Neural cell (in vitro differentiated cells): ENCODE measurements at regions not wholly inside any gene's neighbourhood (a gene's known extent, or its start where the extent isn't known, plus 50 kb on each side); places are given as distances from the start of the nearest gene placed in this dataset.

Source experiments
- CTCF ChIP-seq: fragments of 450-650 bp; IDR thresholded peaks from 2 replicates; pipeline ENCODE4 v1.5.1; 2014; ENCODE audit warnings: antibody characterized with exemption, mild to moderate bottlenecking, moderate library complexity; ENCODE audit not compliant: poor library complexity, severe bottlenecking
- EP300 ChIP-seq: fragments of 450-650 bp; conservative IDR thresholded peaks from 2 replicates; pipeline ENCODE4 v1.6.1; 2014; ENCODE audit warnings: antibody characterized with exemption, mild to moderate bottlenecking, moderate library complexity; ENCODE audit not compliant: poor library complexity, severe bottlenecking
- EZH2 ChIP-seq: fragments of 200-600, 300-800 bp; shearing (Covaris generic), sonication (generic); IDR thresholded peaks from 2 replicates; pipeline ENCODE4 v1.6.1; 2014; ENCODE audit warnings: antibody characterized with exemption, low read length, borderline replicate concordance, mild to moderate bottlenecking; ENCODE audit not compliant: insufficient read depth, poor library complexity, severe bottlenecking
- MXI1 ChIP-seq: fragments of 450-650 bp; conservative IDR thresholded peaks from 2 replicates; pipeline ENCODE4 v1.6.1; 2014; ENCODE audit warnings: antibody characterized with exemption, mild to moderate bottlenecking; ENCODE audit not compliant: poor library complexity, severe bottlenecking
- POLR2AphosphoS5 ChIP-seq: IDR thresholded peaks from 2 replicates; pipeline ENCODE4 v1.6.1; 2012
- RAD21 ChIP-seq: fragments of 450-650 bp; conservative IDR thresholded peaks from 2 replicates; pipeline ENCODE4 v1.6.1; 2014; ENCODE audit warnings: antibody characterized with exemption, mild to moderate bottlenecking, moderate library complexity

- TF ChIP-seq EP300 (no peak), CTCF (no peak), POLR2AphosphoS5 (no peak), EZH2 (no peak), RAD21 (no peak), MXI1 (no peak)
These were observed 1422.7 kb downstream of the BRD1 start for GRCh38 chr22:48404801-48405447.
